Uterus (tissue), 3 donors: ENCODE measurements at regions not wholly inside any gene's neighbourhood (a gene's known extent, or its start where the extent isn't known, plus 50 kb on each side); places are given as distances from the start of the nearest gene placed in this dataset.

Experiments
- DNase-seq, 2 donors: peaks; one replicate each; pipeline ENCODE4 v3.0.0-alpha.2; 2019 to 2020
- H3K27ac ChIP-seq, 2 donors: fragments of 200-600 bp; sonication (generic); 1 replicate in 1 of 2; 2 replicates in 1 of 2; pipeline ENCODE4 v1.5.1; 2016 to 2018
- H3K27me3 ChIP-seq, 2 donors: fragments of 200-600 bp; sonication (generic); one replicate each; pipeline ENCODE4 v1.5.1; 2018 to 2019; ENCODE audit warnings: control low read depth in 1 of 2
- H3K36me3 ChIP-seq, 2 donors: fragments of 200-600 bp; sonication (generic); one replicate each; pipeline ENCODE4 v1.5.1; 2019; ENCODE audit warnings: control low read depth in 1 of 2
- H3K4me1 ChIP-seq, 2 donors: fragments of 200-600 bp; sonication (generic); one replicate each; pipeline ENCODE4 v1.5.1; 2018 to 2019; ENCODE audit warnings: control low read depth in 1 of 2
- H3K4me3 ChIP-seq, 2 donors: fragments of 200-600 bp; sonication (generic); 1 replicate in 1 of 2; 2 replicates in 1 of 2; pipeline ENCODE4 v1.5.1; 2018 to 2019; ENCODE audit warnings: mild to moderate bottlenecking in 1 of 2
- H3K9me3 ChIP-seq, 2 donors: fragments of 200-600 bp; sonication (generic); one replicate each; pipeline ENCODE4 v1.5.1; 2019; ENCODE audit warnings: control low read depth in 1 of 2
- CTCF ChIP-seq, 4 experiments: fragments of 200-600 bp in 2 of 4; fragments of 450-650 bp in 2 of 4; sonication (generic) in 2 of 4; IDR thresholded peaks; one replicate each; pipeline ENCODE4 v1.5.1; 2016 to 2019; ENCODE audit warnings: antibody characterized with exemption in 4 of 4, mild to moderate bottlenecking in 2 of 4, moderate library complexity in 1 of 4
- POLR2A ChIP-seq, 2 donors: fragments of 450-650 bp; IDR thresholded peaks; one replicate each; pipeline ENCODE4 v1.6.1; 2016; ENCODE audit warnings: antibody characterized with exemption in 2 of 2, mild to moderate bottlenecking in 1 of 2, moderate library complexity in 1 of 2
- intact Hi-C: fragments of 100-400 bp; cut with DNase I; formaldehyde crosslinking; loops from one replicate; pipeline ENCODE4 v1.15.1; 2023; ENCODE audit warnings: low total_unique reads
- donor health status: DM: yes; HTN: yes; CAD: no.

- TF ChIP-seq POLR2A (IDR thresholded peaks at IDR 0.05), result no peak
- TF ChIP-seq CTCF (IDR thresholded peaks at IDR 0.05), result no peak
- intact Hi-C loops, result no loop called here
These were observed 160.8 kb upstream of the TMPO start for GRCh38 chr12:98354520-98355035.

GRCh38 chr12:98355322-98355721 is 160.1 kb upstream of the TMPO start:
- no peak for DNase-seq
- no peaks in the 10 kb centered on the region for H3K9me3 ChIP-seq
- no peaks in the 10 kb centered on the region for H3K36me3 ChIP-seq
- TF ChIP-seq CTCF (IDR thresholded peaks at IDR 0.05) (no peak), POLR2A (IDR thresholded peaks at IDR 0.05) (no peak)
- no peaks in the 10 kb centered on the region for H3K27me3 ChIP-seq
- no peak overlapping the region for H3K27ac ChIP-seq
- intact Hi-C loops, result no loop called here
- H3K4me1 ChIP-seq, result no peaks in the 10 kb centered on the region
- H3K4me3 ChIP-seq, result no peak overlapping the region

More at GRCh38 chr12:98354520-98355035, 160.8 kb upstream of the TMPO start:
- DNase-seq, result no peak
- H3K27ac ChIP-seq, result no peak overlapping the region
- no peaks in the 10 kb centered on the region for H3K9me3 ChIP-seq
- no peak overlapping the region for H3K4me3 ChIP-seq
- no peaks in the 10 kb centered on the region for H3K4me1 ChIP-seq
- no peaks in the 10 kb centered on the region for H3K36me3 ChIP-seq
- H3K27me3 ChIP-seq, result no peaks in the 10 kb centered on the region

GRCh38 chr12:98355933-98356332 is 159.5 kb upstream of the TMPO start:
- DNase-seq, result no peak
- intact Hi-C loops, result no loop called here
- TF ChIP-seq CTCF (IDR thresholded peaks at IDR 0.05) (no peak), POLR2A (IDR thresholded peaks at IDR 0.05) (no peak)
- no peak overlapping the region for H3K27ac ChIP-seq
- H3K4me1 ChIP-seq, result no peaks in the 10 kb centered on the region
- no peak overlapping the region for H3K4me3 ChIP-seq
- no peaks in the 10 kb centered on the region for H3K9me3 ChIP-seq
- H3K27me3 ChIP-seq, result no peaks in the 10 kb centered on the region
- H3K36me3 ChIP-seq, result no peaks in the 10 kb centered on the region

- no peaks in the 10 kb centered on the region for H3K9me3 ChIP-seq
- H3K27ac ChIP-seq, result no peak overlapping the region
- DNase-seq, result no peak
- H3K4me3 ChIP-seq, result no peak overlapping the region
- no peaks in the 10 kb centered on the region for H3K36me3 ChIP-seq
- intact Hi-C loops, result no loop called here
- no peaks in the 10 kb centered on the region for H3K27me3 ChIP-seq
- H3K4me1 ChIP-seq, result no peaks in the 10 kb centered on the region
- no peak for TF ChIP-seq CTCF (IDR thresholded peaks at IDR 0.05)
- TF ChIP-seq POLR2A (IDR thresholded peaks at IDR 0.05), result no peak
These were observed 157.2 kb upstream of the TMPO start for GRCh38 chr12:98358144-98358543.

- Histone ChIP-seq H3K36me3 (no peaks in the 10 kb centered on the region), H3K27ac (no peak overlapping the region), H3K9me3 (no peaks in the 10 kb centered on the region), H3K27me3 (no peaks in the 10 kb centered on the region), H3K4me3 (no peak overlapping the region), H3K4me1 (no peaks in the 10 kb centered on the region)
- DNase-seq, result no peak
- intact Hi-C loops, result no loop called here
- TF ChIP-seq POLR2A (IDR thresholded peaks at IDR 0.05) (no peak), CTCF (IDR thresholded peaks at IDR 0.05) (no peak)
These were observed 155.5 kb upstream of the TMPO start for GRCh38 chr12:98359856-98360255.
